IMR-90 (cell line): ENCODE measurements at regions not wholly inside any gene's neighbourhood (a gene's known extent, or its start where the extent isn't known, plus 50 kb on each side); places are given as distances from the start of the nearest gene placed in this dataset.

Experiments
- ATAC-seq: fragments of 200-7000 bp; cut with Tn5 transposase; 2 replicates; pipeline ENCODE4 v1.9.1; 2020; ENCODE audit warnings: low read depth, mild to moderate bottlenecking, moderate library complexity
- BruUV-seq: library from RNA; stranded (reverse); fragments of 400-500 nt; replicated peaks from 2 replicates; lab custom pipeline; 2021; lab: Mats Ljungman, UMichigan
- CTCF ChIA-PET: fragments of 300-600 bp; formaldehyde crosslinking; extraction: SDS; loops from one replicate; lab custom pipeline; 2021; ENCODE audit warnings: antibody characterized with exemption; lab: Yijun Ruan, JAX
- POLR2A ChIA-PET: fragments of 300-600 bp; sonication (Branson Sonifier 250); formaldehyde crosslinking; loops from one replicate; lab custom pipeline; 2022; ENCODE audit warnings: antibody characterized with exemption; ENCODE audit not compliant: unreplicated experiment; lab: Charles Lee
- DNase-seq: peaks from one replicate; pipeline ENCODE4 v3.0.0; 2013
- H2AFZ ChIP-seq: replicated peaks from 2 replicates; pipeline ENCODE3; 2013; ENCODE audit warnings: low read length, mild to moderate bottlenecking; ENCODE audit not compliant: poor library complexity
- H2AK5ac ChIP-seq: 2 replicates; pipeline ENCODE4 v1.6.1; 2013; ENCODE audit warnings: low read depth, low read length, inconsistent platforms
- H2AK9ac ChIP-seq: replicated peaks from 2 replicates; pipeline ENCODE3; 2013; ENCODE audit warnings: mild to moderate bottlenecking, low read depth, low read length, moderate library complexity; ENCODE audit not compliant: poor library complexity
- H2BK120ac ChIP-seq: 2 replicates; pipeline ENCODE4 v1.6.1; 2013; ENCODE audit warnings: low read depth, low read length, inconsistent platforms
- H2BK15ac ChIP-seq: 3 replicates; pipeline ENCODE4 v1.6.1; 2013; ENCODE audit warnings: low read depth, low read length, inconsistent platforms
- H2BK20ac ChIP-seq: 2 replicates; pipeline ENCODE4 v1.6.1; 2013; ENCODE audit warnings: low read depth, mild to moderate bottlenecking, inconsistent platforms, low read length, moderate library complexity
- H2BK5ac ChIP-seq: 2 replicates; pipeline ENCODE4 v1.6.1; 2013; ENCODE audit warnings: mild to moderate bottlenecking, low read depth, low read length, inconsistent platforms; ENCODE audit not compliant: poor library complexity, severe bottlenecking
- H3K14ac ChIP-seq: replicated peaks from 2 replicates; pipeline ENCODE4 v1.6.1; 2013; ENCODE audit warnings: low read depth, low read length, inconsistent platforms
- H3K18ac ChIP-seq: 2 replicates; pipeline ENCODE4 v1.6.1; 2013; ENCODE audit warnings: low read depth, low read length, control low read depth
- H3K23ac ChIP-seq: 2 replicates; pipeline ENCODE4 v1.6.1; 2013; ENCODE audit warnings: low read depth, low read length, inconsistent platforms
- H3K27ac ChIP-seq: 2 replicates; pipeline ENCODE4 v1.5.1; 2013; ENCODE audit warnings: mild to moderate bottlenecking, control low read depth, low read length; ENCODE audit not compliant: insufficient read depth
- H3K27me3 ChIP-seq: 2 replicates; pipeline ENCODE4 v1.6.1; 2013; ENCODE audit warnings: low read length; ENCODE audit not compliant: control insufficient read depth, insufficient read depth
- H3K36me3 ChIP-seq: 2 replicates; pipeline ENCODE4 v1.6.1; 2013; ENCODE audit warnings: low read length, mixed read lengths; ENCODE audit not compliant: control insufficient read depth, insufficient read depth
- H3K4ac ChIP-seq: 2 replicates; pipeline ENCODE4 v1.6.1; 2013; ENCODE audit warnings: low read depth, low read length, inconsistent platforms
- H3K4me1 ChIP-seq: 2 replicates; pipeline ENCODE4 v1.6.1; 2013; ENCODE audit warnings: low read length, mixed read lengths; ENCODE audit not compliant: control insufficient read depth, insufficient read depth
- H3K4me2 ChIP-seq: 2 replicates; pipeline ENCODE4 v1.6.1; 2013; ENCODE audit warnings: low read depth, mild to moderate bottlenecking, control low read depth, low read length, moderate library complexity
- H3K4me3 ChIP-seq: 2 replicates; pipeline ENCODE4 v1.5.1; 2013; ENCODE audit warnings: low read depth, mild to moderate bottlenecking, control low read depth, low read length, moderate library complexity; ENCODE audit not compliant: insufficient read depth
- H3K56ac ChIP-seq: 2 replicates; pipeline ENCODE4 v1.6.1; 2013; ENCODE audit warnings: low read length, inconsistent platforms; ENCODE audit not compliant: insufficient read depth; ENCODE audit errors: extremely low read depth
- H3K79me1 ChIP-seq, 2 experiments: 2 replicates each; pipeline ENCODE4 v1.6.1; 2013; ENCODE audit warnings: low read length in 2 of 2, inconsistent platforms in 1 of 2, low read depth in 1 of 2
- H3K9ac ChIP-seq: 2 replicates; pipeline ENCODE4 v1.6.1; 2013; ENCODE audit warnings: low read depth, low read length, control low read depth
- H3K9me1 ChIP-seq: 2 replicates; pipeline ENCODE4 v1.6.1; 2013; ENCODE audit warnings: low read length, inconsistent platforms; ENCODE audit not compliant: insufficient read depth
- H3K9me3 ChIP-seq: 2 replicates; pipeline ENCODE4 v1.6.1; 2013; ENCODE audit warnings: low read length; ENCODE audit not compliant: control insufficient read depth, insufficient read depth
- H4K20me1 ChIP-seq: 2 replicates; pipeline ENCODE4 v1.6.1; 2013; ENCODE audit warnings: low read length, inconsistent platforms; ENCODE audit not compliant: insufficient read depth
- H4K5ac ChIP-seq: 2 replicates; pipeline ENCODE4 v1.6.1; 2013; ENCODE audit warnings: mild to moderate bottlenecking, low read depth, low read length, control low read depth
- H4K8ac ChIP-seq, 2 experiments: 2 replicates each; pipeline ENCODE4 v1.6.1; 2013; ENCODE audit warnings: low read depth in 2 of 2, low read length in 2 of 2, control low read depth in 1 of 2, inconsistent platforms in 1 of 2
- H4K91ac ChIP-seq: 2 replicates; pipeline ENCODE4 v1.6.1; 2013; ENCODE audit warnings: low read depth, low read length, inconsistent platforms; ENCODE audit not compliant: insufficient read depth
- BHLHE40 ChIP-seq: fragments of 150-350 bp; IDR thresholded peaks from 2 replicates; pipeline ENCODE4 v1.6.1; 2016; ENCODE audit warnings: mild to moderate bottlenecking, low read depth, low read length
- CEBPB ChIP-seq: IDR thresholded peaks from 2 replicates; pipeline ENCODE4 v1.6.1; 2012; ENCODE audit warnings: low read depth, low read length, improper control_type of control experiment
- CTCF ChIP-seq: conservative IDR thresholded peaks from 2 replicates; pipeline ENCODE4 v1.5.1; 2012; ENCODE audit warnings: mild to moderate bottlenecking, low read depth, low read length, improper control_type of control experiment
- FOS ChIP-seq: fragments of 150-350 bp; IDR thresholded peaks from 2 replicates; pipeline ENCODE4 v1.6.1; 2016; ENCODE audit warnings: low read depth, low read length
- MXI1 ChIP-seq: IDR thresholded peaks from 2 replicates; pipeline ENCODE4 v1.6.1; 2012; ENCODE audit warnings: low read depth, mild to moderate bottlenecking, low read length, moderate library complexity, borderline replicate concordance
- POLR2A ChIP-seq: IDR thresholded peaks from 2 replicates; pipeline ENCODE4 v1.6.1; 2012; ENCODE audit warnings: mild to moderate bottlenecking, low read depth, low read length
- RCOR1 ChIP-seq: IDR thresholded peaks from 2 replicates; pipeline ENCODE4 v1.6.1; 2012; ENCODE audit warnings: mild to moderate bottlenecking, low read length, improper control_type of control experiment; ENCODE audit not compliant: insufficient replicate concordance
- WGBS, 2 experiments: methylation state at CpG; one replicate each; pipeline versions ENCODE4 v1.1.5 to v1.1.7; 2013; ENCODE audit warnings: missing lambda C conversion rate in 2 of 2; ENCODE audit not compliant: insufficient read length in 1 of 2; ENCODE audit errors: extremely low coverage in 2 of 2; 5-methylcytosine and 5-hydroxymethylcytosine counted together
- dilution Hi-C: fragments of 300-500 bp; cut with HindIII; formaldehyde crosslinking; loops from one replicate; pipeline ENCODE4 v1.14.3; 2018; ENCODE audit warnings: low sequenced_read_pairs; ENCODE audit not compliant: unreplicated experiment
- in situ Hi-C: fragments of 300-500 bp; cut with MboI; formaldehyde crosslinking; loops from 3 replicates; pipeline ENCODE4 v1.14.3; 2019; ENCODE audit warnings: low sequenced_read_pairs, inconsistent platforms, mixed read lengths
- intact Hi-C: fragments of 100-400 bp; cut with micrococcal nuclease; formaldehyde crosslinking; loops from 2 replicates; pipeline ENCODE4 v1.10.0; 2022

GRCh38 chr4:24328711-24329110, 255.6 kb downstream of the DHX15 start:
- Histone ChIP-seq H2BK20ac (no peak overlapping the region), H3K4ac (no peak overlapping the region), H3K18ac (no peak overlapping the region), H2BK15ac (no peak overlapping the region), H3K4me3 (no peak overlapping the region), H3K27me3 (peaks cover 2% of the 10 kb centered on the region), H3K14ac (no peak overlapping the region), H3K9ac (no peak overlapping the region), H2AFZ (no peak overlapping the region), H3K27ac (no peak overlapping the region), H2BK5ac (no peak overlapping the region), H3K9me3 (no peaks in the 10 kb centered on the region), H3K36me3 (no peaks in the 10 kb centered on the region), H3K9me1 (no peaks in the 10 kb centered on the region), H4K8ac (no peak overlapping the region), H3K79me1 (no peaks in the 10 kb centered on the region), H3K56ac (no peak overlapping the region), H4K91ac (no peak overlapping the region), H2AK9ac (no peak overlapping the region), H3K4me2 (no peak overlapping the region), H3K23ac (no peak overlapping the region), H4K5ac (no peak overlapping the region), H2BK120ac (no peak overlapping the region), H4K20me1 (no peaks in the 10 kb centered on the region), H2AK5ac (no peak overlapping the region), H3K4me1 (no peaks in the 10 kb centered on the region)
- intact Hi-C loops, result no loop called here
- no CpG with 5 or more reads among the region's 7 CpGs for WGBS, 2 experiments
- ChIA-PET POLR2A (no interaction called here), CTCF (no interaction called here)
- BruUV-seq, result no TSS peak
- DNase-seq, result no peak
- dilution Hi-C loops, result no loop called here
- in situ Hi-C loops, result no loop called here
- ATAC-seq, result no peak
- TF ChIP-seq CEBPB (no peak), CTCF (no peak), FOS (no peak), MXI1 (no peak), POLR2A (no peak), RCOR1 (no peak), BHLHE40 (no peak)
